ENCODE measurements at regions not wholly inside any gene's neighbourhood (a gene's known extent, or its start where the extent isn't known, plus 50 kb on each side); places are given as distances from the start of the nearest gene placed in this dataset.

- no peak for DNase-seq
Measured at GRCh38 chr18:39825485-39826150, 2129.4 kb upstream of the PIK3C3 start.

GRCh38 chr18:39806525-39806924, 2148.5 kb upstream of the PIK3C3 start:
- no peak for DNase-seq

GRCh38 chr18:39805218-39805617, 2149.8 kb upstream of the PIK3C3 start:
- no peak for DNase-seq

GRCh38 chr18:39802648-39803229, 2152.3 kb upstream of the PIK3C3 start:
- DNase-seq, result no peak

GRCh38 chr18:39801848-39802247, 2153.2 kb upstream of the PIK3C3 start:
- DNase-seq, result no peak

GRCh38 chr18:39801010-39801409, 2154.0 kb upstream of the PIK3C3 start:
- DNase-seq, result no peak

GRCh38 chr18:39799006-39799405, 2156.0 kb upstream of the PIK3C3 start:
- DNase-seq, result no peak

GRCh38 chr18:39796393-39796792, 2158.6 kb upstream of the PIK3C3 start:
- no peak for DNase-seq

- DNase-seq, result no peak
Measured at GRCh38 chr18:39795350-39795749, 2159.7 kb upstream of the PIK3C3 start.

- no peak for DNase-seq
Measured at GRCh38 chr18:39793609-39794008, 2161.4 kb upstream of the PIK3C3 start.

- no peak for DNase-seq
Measured at GRCh38 chr18:39788383-39788782, 2166.7 kb upstream of the PIK3C3 start.

GRCh38 chr18:39786477-39786876, 2168.6 kb upstream of the PIK3C3 start:
- DNase-seq, result no peak

GRCh38 chr18:39784541-39784940, 2170.5 kb upstream of the PIK3C3 start:
- DNase-seq, result no peak

- no peak for DNase-seq
Measured at GRCh38 chr18:39781565-39781964, 2173.5 kb upstream of the PIK3C3 start.

- DNase-seq, result no peak
Measured at GRCh38 chr18:39780774-39781173, 2174.3 kb upstream of the PIK3C3 start.

- no peak for DNase-seq
Measured at GRCh38 chr18:39779926-39780325, 2175.1 kb upstream of the PIK3C3 start.

- DNase-seq, result no peak
Measured at GRCh38 chr18:39776766-39777165, 2178.3 kb upstream of the PIK3C3 start.

- no peak for DNase-seq
Measured at GRCh38 chr18:39774957-39775598, 2180.0 kb upstream of the PIK3C3 start.

GRCh38 chr18:39773646-39774045, 2181.4 kb upstream of the PIK3C3 start:
- DNase-seq, result no peak

GRCh38 chr18:39772155-39772919, 2182.7 kb upstream of the PIK3C3 start:
- no peak for DNase-seq

- DNase-seq, result no peak
Measured at GRCh38 chr18:39770399-39770798, 2184.6 kb upstream of the PIK3C3 start.

GRCh38 chr18:39764873-39765272, 2190.2 kb upstream of the PIK3C3 start:
- no peak for DNase-seq

GRCh38 chr18:39761273-39761672, 2193.8 kb upstream of the PIK3C3 start:
- DNase-seq, result no peak

GRCh38 chr18:39759926-39760325, 2194.3 kb upstream of the CELF4 start:
- no peak for DNase-seq

All from T-helper 9 cell (primary cell).